HG03378 (cell line): ENCODE measurements at regions not wholly inside any gene's neighbourhood (a gene's known extent, or its start where the extent isn't known, plus 50 kb on each side); places are given as distances from the start of the nearest gene placed in this dataset.
"Not testable (repeated sequence)": the region's sequence is repeated elsewhere in the genome, so short reads cannot be mapped to it uniquely, and the experiment has no call there.

ENCODE experiments used
- ATAC-seq: cut with Tn5 transposase; IDR thresholded peaks from one replicate; pipeline ENCODE4 v1.9.1; 2021; ENCODE audit warnings: mild to moderate bottlenecking, moderate library complexity; ENCODE audit not compliant: unreplicated experiment

DNA sequence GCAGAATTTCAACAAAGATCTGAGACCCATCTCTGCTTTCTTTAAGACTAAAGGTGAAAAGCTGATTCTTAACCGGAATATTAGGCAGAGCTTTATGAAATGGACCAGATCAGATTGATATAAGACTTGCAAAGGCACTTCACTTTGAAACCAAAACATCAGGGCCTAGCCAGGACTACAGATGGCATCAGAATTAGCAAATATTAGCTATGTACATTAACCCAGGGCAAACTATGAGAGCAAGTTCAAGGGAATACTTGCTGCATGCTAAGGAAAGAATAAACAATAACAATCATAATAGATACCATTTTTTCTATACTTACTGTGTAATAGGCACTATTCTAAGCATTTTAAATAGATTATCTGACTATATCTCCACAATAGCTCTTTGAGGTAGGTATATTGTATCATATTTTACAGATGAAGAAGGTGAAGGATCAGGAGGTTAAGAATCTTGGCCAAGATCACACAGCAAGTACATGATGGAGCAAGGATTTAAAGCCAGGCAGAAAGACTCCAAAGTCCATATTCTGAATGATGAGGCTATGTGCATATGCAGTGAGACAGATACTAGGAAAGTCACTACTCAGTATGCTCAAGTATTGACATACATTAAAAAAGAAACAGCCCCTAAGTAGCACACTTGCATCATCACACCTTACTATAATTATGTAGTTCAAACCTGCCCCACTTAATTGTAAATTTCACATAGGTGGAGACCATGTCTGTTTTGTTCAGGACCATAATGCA is 209.3 kb upstream of the PKN2 start:
- no peak for ATAC-seq

DNA sequence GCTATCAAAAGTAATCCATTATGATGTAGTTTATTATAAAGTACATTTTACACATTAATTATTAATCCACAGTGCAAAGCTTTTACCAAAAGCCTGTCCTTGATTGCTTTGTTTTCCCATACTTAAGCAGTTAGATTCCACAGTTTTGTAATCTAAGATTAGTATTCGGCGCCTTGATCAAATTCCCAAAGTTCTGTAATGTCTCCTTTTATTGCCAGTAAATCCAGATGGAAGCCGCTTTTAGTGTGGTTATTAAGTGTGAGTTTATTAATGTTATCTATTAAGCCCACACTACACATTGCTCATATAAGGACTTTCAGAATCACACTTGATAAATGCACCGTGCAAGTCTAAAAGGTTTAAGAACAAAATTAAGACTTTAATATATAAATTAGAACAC is 199.2 kb upstream of the PKN2 start:
- no peak for ATAC-seq

DNA sequence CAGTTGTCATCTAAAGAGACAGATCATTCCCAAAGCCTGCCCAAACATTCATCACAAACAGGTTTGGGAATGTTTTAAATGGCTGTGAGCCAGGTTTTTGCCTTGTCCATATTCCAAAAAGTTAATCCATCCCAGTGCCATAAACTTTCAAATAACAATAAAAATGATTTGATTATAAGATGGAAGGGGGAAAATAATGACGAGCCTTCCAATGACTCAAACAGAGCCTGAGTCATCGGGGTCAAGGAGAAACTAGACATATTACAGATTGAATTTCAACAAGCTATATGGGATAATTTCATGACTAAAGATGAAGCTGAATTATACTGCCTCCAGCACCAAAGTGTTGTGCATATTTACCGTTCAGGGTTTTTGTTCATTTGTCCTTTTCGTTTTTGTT is 195.8 kb upstream of the PKN2 start:
- no peak for ATAC-seq

DNA sequence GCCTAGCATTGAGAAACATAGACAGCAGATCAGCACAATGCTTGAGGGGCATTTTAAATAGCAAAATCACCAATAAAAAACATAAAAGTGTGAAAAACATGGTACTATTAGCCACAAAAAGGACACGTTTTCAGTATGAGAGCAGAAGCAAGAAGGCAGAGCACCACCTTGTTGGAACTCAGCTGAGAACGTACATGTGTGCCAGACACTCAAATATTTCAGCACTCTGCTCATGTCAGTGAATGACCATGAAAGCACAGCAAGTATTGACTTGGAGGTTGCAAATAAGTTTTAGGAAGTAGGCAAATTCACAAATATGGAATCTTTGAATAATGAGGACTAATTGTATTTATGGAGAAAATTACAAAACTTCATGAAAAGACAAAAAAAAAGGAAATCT is 193.4 kb upstream of the PKN2 start:
- ATAC-seq: no peak

GRCh38 chr1:88499671-88500070 is 184.4 kb upstream of the PKN2 start:
- no peak for ATAC-seq

DNA sequence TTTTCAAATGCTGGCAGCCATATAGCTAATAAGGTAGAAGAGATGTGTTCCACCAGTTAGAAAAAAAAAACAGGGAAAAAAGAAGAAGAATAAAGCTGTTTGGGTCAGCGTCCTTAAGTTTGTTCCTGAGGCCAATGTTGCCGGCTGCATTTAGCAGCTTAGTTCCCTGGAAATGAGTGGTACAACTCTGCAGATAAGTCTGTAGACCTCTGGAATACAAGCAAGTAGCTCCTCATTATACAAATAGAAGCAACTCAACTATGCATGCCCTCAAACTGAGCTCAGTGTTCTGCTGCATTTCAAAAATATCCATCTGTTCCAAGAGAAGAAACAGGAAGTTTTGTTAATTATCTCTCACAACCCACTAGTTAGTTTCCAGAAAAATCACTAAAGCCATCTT is 181.2 kb upstream of the PKN2 start:
- no peak for ATAC-seq

- ATAC-seq: no peak
Observed at GRCh38 chr1:88503646-88504045, 180.4 kb upstream of the PKN2 start.

- no peak for ATAC-seq
Observed at GRCh38 chr1:88504601-88505000, 179.5 kb upstream of the PKN2 start.

DNA sequence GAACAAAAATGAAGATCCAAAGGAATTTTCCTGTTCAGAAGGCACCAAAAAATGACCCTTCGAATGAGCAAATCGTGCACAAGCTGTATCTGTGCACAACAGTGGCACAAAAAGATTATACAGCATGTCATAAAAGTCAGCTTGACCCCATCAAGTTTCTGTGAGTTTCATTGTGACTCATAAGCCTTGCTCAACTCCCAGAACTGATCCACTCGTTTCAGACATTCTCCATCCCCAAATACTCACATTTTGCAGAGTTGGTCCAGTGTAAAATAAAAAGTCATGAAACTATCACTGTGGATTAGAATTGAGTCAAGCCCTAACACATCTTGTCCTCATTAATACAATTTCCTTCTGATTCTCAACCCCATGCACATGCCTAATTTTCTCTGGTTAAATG is 174.7 kb upstream of the PKN2 start:
- no peak for ATAC-seq

- no peak for ATAC-seq
Observed at GRCh38 chr1:88514544-88515060, 169.5 kb upstream of the PKN2 start.

GRCh38 chr1:88517499-88517898 is 166.6 kb upstream of the PKN2 start:
- not testable (repeated sequence) for ATAC-seq

DNA sequence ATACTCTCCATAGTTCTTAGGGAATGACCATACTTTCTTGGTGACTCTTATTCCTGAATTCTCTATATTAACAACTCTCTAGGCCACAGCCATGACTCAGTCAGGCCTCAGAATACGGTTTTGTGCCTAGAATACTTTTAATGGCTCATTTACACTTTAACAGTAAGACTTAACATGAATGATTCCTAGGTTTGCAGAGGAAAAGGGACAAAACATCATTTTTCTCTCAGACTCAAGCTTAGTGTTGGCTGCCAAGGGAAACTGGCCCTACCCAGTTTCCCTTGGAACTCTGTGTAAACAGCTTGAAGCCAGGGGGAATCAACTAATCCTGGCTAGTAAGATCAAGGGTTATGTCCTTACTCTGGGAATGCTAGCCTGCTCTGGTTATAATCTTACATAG is 164.9 kb upstream of the PKN2 start:
- no peak for ATAC-seq

GRCh38 chr1:88523854-88524528 is 160.1 kb upstream of the PKN2 start:
- ATAC-seq: no peak

DNA sequence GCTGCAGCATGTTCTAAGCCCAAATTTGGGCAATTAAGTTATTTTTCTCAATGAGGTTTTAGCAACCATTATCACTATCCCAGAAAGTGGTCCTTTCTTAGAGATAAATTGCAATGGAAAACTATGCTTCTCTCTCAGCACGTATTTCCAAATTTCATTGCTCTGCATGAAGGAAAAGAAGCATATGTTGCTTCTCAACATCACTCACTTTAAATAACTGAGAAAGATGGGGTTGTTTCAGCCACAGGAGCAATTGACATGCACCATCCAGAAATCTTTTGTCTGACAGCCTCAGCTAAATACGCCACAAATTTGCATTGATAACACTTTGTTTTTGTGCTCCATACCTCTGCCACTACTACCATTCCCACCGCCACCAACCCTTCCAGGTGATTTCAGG is 157.6 kb upstream of the PKN2 start:
- ATAC-seq: no peak

DNA sequence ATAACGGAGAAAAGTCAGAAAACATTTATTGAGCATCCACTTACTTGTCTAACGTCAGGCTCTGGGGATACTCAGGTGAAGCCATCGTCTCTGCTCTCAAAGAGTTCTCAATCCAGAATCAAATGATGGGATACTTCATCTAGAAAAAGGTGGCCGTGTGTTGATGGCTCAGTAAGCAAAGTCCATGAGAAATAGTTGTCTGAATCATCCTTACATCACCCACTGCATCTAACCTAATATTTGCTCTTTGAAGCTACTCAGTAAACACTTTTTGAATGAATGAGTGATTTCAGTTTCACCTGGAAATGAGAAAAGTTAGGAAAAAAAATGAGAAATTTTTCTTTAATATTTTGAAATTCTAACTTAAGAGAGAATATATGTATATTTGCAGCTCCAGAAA is 155.3 kb upstream of the PKN2 start:
- no peak for ATAC-seq

DNA sequence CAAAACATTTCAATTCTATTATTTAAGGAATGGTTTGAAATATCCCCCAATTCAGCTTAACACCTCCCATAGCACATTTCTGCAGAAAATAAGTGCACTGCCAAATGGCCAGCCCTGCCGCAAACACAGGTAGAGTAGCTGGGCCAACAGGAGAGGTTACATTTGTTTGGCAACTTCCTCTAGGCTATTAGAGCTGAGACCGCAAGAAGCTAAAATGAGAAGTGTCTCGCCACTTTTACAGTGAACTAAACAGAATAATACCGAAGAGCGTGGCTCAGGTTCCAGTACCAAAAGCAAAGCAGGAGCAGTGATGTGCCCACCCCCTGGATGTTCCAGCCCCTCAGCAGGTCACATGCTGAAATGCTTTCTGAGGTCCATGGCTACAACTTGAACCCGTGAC is 154.5 kb upstream of the PKN2 start:
- ATAC-seq: no peak

- no peak for ATAC-seq
Observed at GRCh38 chr1:88530246-88530645, 153.8 kb upstream of the PKN2 start.

GRCh38 chr1:88537787-88538186 is 146.3 kb upstream of the PKN2 start:
- ATAC-seq: no peak

DNA sequence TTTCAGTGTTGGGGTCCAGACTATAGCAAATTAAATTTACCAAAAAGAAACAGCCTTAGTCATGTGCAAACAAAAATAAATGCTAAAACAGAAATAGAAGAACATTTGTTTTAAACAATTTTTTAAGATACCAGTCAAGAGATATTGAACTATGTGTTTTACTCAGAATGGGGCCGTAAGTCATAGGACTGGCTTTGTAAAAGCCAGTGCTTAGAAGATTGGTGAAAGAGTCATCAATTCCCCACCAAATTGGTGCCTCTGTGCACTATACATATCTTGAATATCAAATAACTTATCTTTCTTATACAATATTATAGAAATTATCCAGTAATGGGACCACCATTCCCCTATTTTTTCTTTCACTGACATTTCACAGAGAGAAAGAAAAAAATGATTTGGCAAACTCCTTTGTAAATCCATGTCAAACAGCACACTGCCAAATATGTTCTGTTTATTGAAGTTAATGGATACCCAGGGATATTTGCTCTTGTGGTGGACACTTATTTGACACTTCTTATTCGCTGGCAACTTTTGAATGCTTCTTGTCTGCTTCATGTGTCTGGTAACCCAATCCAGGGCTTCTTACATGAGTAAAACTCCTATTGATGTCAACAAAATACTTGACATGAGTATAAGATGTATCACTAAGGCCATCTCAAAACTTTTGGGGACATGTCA is 145.7 kb upstream of the PKN2 start:
- no peak for ATAC-seq

GRCh38 chr1:88540255-88540654 is 143.8 kb upstream of the PKN2 start:
- no peak for ATAC-seq

- no peak for ATAC-seq
Observed at GRCh38 chr1:88541596-88541995, 142.5 kb upstream of the PKN2 start.

- ATAC-seq: no peak
Observed at GRCh38 chr1:88544195-88544594, 139.9 kb upstream of the PKN2 start.
